NCI-H82 treated with DMSO at 0.1 percent for 48 hours (cell line): ENCODE measurements at regions not wholly inside any gene's neighbourhood (a gene's known extent, or its start where the extent isn't known, plus 50 kb on each side); places are given as distances from the start of the nearest gene placed in this dataset.

Source experiments
- DNase-seq: peaks from one replicate; lab custom pipeline; 2025; ENCODE audit not compliant: unreplicated experiment; lab: John Stamatoyannopoulos, UW

DNA sequence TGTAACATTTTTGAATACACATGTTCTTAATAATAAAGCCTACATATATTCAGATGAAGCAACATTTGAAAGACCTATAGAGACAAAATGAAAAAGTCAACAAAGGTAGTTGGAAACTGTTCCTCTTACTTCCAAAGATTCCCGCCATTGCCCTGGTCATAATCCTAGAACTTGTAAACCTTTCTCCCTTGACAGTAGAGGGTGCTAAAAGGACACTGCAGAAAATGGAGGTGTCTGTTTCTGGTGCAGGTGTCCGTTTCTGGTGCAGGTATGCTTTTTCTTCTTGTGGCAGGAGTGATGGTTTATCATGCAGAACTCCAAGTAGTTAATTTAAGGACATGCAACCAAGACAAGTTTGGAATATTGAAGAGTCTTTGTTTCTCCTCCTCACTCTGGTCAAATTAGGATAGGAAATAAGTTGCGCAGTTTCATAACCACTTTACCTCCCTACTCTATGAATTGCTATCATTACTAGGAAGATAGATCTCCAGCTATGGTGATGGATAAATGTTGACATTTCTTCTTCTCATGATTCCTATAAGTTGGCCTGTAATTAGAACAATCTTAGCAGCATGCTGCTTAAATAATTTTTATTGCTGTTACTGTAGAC, 56.0 kb upstream of the FAM174A start:
- DNase-seq, result peak; percentile 5

DNA sequence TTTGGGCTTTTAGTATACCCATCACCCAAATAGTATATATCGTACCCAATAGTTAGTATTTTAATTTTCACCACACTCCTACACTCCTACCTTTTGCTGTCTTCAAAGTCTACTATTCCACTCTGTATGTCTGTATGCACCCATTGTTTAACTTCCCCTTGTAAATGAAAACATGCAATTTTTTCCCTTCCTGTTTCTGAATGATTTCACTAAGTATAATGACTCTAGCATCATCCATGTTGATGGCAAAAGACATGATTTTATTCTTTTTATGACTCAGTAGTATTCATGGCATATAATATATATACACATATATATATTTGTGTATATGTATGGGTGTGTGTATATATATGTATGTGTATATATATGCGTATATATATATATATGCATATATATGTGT, 63.1 kb upstream of the FAM174A start:
- DNase-seq, result no peak

DNA sequence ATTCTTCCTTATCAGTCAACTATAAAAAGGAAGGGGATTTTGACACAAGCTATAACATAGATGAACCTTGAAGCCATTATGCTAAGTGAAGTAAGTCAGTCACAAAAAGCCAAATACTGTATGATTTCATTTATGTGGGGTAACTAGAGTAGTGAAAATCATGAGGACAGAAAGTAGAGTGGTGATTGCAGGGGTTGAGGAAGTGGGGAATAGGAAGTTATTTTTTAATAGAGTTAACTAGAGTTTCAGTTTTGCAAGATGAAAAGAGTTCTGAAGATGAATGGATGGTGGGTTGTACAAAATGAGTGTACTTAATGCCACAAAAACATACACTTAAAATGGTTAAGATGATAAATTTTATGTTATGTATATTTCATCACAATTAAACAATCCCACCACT, 65.4 kb upstream of the FAM174A start:
- DNase-seq, result no peak

DNA sequence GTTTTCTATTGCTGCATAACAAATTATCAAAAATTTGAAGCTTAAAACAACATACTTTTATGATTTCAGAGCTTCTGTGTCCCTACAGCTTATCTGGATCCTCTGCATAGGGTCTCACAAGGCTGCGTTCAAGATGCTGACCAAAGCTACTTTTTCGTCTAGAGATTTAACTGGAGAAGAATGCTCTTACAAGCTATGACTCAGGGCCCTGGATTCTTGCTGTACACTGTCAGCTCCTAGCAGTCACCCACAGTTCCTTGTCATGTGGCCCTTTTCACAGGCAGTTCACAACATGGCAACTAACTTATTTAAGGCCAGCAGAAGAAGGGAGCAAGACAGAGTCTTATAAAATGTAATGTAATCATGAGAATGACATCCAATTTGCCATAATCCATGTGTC, 70.8 kb upstream of the FAM174A start:
- DNase-seq, result no peak

GRCh38 chr5:100456615-100457014, 78.6 kb upstream of the FAM174A start:
- no peak for DNase-seq

DNA sequence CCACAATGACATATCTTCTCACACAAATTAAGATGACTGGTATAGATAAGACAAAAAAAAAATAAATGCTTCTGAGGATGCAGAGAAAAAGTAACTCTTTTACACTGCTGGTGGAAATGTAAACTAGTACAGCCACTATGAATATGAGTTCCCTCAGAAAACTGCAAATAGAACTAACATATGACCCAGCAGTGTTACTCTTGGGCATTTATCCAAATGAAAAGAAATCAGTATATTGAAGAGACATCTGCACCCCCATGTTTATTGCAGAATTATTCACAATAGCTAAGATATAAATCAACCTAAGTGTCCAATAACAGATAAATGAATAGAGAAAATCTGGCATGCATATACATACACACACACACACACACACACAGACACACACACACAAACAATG, 83.0 kb upstream of the FAM174A start:
- no peak for DNase-seq

GRCh38 chr5:100448111-100448528, 87.1 kb upstream of the FAM174A start:
- no peak for DNase-seq

DNA sequence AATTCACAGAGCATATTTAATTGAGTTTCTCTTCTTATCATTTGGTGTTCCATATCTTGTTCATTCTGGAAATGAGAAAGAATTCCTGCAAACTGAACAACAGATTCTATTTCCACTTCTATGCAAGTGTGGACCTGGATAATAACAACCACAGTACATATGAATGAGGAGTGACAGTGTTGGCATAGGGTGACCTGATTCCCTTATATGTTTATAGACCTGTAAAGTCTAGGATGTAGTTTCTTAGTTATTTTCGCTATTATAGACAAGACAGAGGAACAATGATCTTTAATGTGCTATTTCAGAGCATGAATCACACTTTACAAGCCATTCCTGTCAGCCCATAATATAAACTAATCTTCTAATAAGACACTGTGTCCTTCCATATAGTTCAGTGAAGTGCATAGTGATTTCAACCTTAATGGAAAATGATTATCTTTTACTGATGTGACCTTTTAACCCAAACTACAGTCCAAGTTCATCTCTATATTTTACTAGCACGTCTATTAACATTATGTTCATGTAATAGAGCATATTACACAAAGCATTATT, 88.2 kb upstream of the FAM174A start:
- DNase-seq, result no peak

GRCh38 chr5:100444961-100445360, 90.2 kb upstream of the FAM174A start:
- DNase-seq, result no peak

GRCh38 chr5:100434815-100435214, 100.4 kb upstream of the FAM174A start:
- no peak for DNase-seq

DNA sequence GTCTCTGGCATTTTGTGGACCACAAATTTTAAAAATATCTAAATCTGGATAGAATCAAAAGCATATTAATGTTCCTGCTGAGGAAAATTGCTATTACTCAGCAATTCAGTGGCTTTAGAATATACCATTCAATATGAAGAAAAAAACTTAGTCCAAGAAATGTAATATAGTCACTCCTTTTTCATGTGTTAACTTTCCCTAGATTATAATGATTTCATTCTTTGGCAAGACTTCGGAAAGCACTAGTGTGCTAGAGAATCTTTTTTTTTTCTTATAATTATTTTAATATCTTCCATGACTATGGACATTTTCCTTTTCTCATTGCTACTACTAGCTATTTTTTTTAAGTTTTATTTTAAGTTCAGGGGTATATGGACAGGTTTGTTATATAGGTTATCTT, 102.4 kb upstream of the FAM174A start:
- DNase-seq, result no peak

DNA sequence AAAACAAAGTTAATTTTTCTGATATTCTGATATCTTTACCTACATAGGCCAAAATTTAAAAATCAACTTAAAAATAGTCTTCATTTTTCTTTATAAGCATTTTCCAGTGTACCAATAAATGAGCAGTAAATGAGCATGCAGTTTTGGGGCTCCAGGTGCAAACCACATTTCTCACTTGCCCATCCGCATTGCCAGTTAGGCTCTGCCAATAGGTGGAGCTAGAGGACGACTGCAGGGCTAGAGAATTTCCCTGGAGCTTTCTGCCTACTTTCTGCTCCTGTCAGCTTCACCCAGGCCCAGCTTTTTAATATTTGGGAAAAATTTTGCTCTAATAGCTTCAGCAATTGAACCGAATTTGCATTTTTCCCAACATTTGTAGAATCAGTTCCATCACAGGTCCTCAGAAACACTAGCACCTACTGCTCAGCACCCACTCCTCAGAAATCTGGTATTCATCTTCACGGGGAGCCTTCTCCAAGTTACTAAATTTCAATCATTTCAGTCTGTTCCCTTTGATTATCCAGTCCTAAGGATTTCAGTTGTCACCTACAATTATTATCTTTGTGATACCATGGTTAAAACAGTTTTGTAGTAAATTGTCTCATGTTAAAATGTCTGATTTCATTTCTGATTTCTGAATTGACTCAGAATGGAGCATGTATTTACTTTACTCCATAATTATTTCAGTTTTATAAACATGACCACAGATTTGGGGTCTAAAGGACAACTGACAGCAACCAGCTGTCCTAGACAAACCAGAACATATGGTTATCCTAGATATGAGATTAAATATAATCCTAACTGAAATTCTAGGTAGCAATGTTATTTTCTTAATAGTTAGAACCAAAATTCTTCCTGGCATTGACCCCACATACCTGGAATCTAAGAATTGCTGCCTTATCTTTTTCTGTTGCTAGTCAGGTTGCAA, 104.6 kb upstream of the FAM174A start:
- DNase-seq, result peak; percentile 12

- no peak for DNase-seq
These were observed 110.4 kb upstream of the FAM174A start for GRCh38 chr5:100424787-100425186.

DNA sequence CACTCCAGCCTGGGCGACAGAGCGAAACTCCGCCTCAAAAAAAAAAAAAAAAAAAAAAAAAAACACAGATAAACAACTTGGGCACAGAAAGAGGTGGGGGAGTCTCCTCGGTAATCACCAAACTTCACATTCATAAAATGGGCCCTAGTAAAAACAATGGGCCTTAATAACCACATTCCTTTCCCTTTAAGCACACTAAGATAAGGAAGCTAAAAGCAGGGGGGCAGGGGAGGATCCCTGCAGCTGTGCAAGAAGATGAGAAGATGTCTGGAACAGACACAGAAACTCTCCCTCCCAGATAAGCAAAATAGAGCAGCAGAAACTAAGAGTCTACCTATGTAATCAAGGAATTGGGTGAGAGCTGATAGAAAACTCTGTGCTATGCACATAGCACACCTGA, 111.2 kb upstream of the FAM174A start:
- no peak for DNase-seq

DNA sequence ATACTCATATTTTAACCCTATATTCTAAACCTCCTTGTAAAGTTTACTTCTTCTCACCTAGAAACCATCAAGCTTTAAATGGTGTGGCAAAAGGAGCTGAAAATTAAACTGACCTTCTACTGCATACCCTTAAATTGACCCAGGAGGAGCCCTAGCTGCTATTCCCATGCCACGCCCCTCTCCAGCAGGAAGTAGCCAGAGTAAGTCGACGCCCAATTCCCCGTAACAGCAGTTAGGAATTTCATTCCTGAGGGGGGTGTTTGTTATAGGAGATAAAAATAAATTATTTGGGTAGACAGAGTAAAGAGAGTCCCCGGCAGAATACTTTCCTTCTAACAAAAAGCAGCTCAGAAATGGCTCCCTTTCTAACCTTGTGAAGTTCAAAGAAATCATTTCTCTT, 111.8 kb upstream of the FAM174A start:
- no peak for DNase-seq

- no peak for DNase-seq
These were observed 113.8 kb upstream of the FAM174A start for GRCh38 chr5:100421360-100421759.

DNA sequence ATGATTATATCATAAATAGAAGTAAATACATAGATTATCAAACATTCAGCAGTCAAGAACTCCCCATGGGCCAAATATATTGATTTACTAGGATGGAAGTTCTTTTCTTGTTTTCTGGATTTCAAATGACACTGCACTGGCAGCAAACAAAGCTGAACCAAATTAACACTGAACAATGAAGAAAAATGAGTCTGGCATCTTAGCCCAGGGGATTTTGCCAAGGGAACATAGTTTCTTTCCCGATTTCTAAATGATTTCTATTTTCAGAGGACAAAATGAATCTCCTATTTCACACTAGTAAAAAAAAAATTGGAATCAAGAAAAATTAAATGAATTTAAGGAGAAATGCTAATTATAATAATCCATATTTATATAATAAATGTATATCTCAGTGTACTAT, 116.9 kb upstream of the FAM174A start:
- DNase-seq, result no peak

DNA sequence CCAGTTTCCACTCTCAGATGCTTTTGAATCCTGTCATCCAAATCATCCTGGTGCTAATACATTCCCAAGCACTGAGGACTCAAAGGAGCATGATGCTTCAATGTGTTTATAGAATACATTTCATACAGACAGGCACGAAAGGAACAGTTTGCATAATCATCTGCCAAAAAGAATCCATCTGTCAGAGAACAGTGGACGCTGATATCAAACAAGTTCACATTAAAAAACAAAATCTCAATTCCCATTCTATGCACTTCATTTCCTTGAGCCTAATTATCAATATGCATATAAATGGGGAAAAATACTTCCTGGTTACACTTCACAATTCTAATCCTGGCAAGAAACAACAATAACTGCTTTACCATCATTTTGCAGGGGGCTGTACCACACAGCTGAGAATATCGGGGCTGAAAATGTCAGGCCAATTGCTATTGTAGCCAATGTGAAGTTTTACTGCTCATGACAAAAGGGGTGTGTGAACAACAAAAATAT, 125.5 kb upstream of the FAM174A start:
- no peak for DNase-seq

DNA sequence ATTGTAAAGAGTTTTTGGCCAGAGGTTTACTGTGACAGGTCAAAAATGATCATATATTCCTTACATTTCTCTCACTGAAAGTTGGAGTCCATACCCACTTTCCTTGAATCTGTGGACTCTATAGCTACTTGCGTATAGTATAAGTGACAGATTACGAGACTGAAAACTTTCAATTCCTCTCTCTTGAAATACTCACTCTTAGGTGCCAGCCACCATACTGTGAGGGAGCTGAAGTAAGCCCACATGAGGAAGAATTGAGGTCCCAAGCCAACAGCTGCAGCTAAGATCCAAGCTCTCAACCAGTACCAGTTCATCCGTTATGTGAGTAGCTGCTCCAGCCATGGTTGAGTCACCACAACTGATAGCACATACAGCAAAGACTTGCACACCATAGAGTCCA, 128.1 kb upstream of the FAM174A start:
- DNase-seq, result no peak

DNA sequence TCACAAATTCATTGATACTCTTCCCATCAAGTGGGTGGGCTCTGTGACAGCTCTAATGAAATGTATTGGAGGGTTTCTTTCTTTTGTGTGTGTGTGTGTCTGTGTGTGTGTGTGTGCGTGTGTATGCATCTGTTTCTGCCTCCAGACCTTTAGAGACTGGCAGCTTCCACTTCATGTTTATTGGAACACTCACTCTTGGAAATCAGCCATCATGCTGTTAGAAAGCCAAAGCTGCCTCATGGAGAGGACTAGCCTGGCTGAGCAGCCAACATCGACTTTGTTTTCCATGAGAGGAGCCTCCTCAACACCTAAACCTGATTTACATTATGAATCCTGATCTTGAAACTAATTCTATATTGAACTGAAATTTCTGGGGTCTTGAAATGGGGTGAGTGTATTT, 128.5 kb upstream of the FAM174A start:
- DNase-seq, result no peak

DNA sequence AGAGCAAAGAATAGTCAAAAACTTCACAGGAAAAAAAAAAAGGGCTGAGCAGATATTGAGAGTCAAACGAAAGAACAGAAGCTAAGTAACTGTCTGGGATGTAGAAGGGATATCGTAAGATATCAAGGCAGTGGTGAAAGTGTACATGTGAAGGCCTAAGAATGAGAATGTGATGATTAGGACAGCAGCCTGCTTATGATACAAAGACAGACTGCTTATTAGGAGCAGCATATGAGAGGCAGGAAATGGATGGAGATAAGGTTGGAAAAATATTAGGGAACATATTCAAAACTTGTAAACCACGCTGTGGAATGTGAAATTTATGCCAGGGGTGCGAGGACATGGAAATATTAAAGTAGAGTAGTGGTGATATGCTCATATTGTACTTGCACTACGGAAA, 133.1 kb upstream of the FAM174A start:
- DNase-seq, result no peak

GRCh38 chr5:100401149-100401548, 134.0 kb upstream of the FAM174A start:
- DNase-seq, result no peak
